Smooth muscle cell of the brain vasculature (primary cell): ENCODE measurements at regions not wholly inside any gene's neighbourhood (a gene's known extent, or its start where the extent isn't known, plus 50 kb on each side); places are given as distances from the start of the nearest gene placed in this dataset.

ENCODE experiments used
- DNase-seq: peaks from one replicate; pipeline ENCODE4 v3.0.0-alpha.2; 2012; ENCODE audit warnings: low read depth, low spot score

GRCh38 chr20:57920971-57921370 is 211.2 kb upstream of the PMEPA1 start:
- DNase-seq, result no peak

GRCh38 chr20:57919049-57919448 is 209.2 kb upstream of the PMEPA1 start:
- DNase-seq, result no peak

- DNase-seq, result no peak
Measured at GRCh38 chr20:57918551-57918950, 208.7 kb upstream of the PMEPA1 start.

GRCh38 chr20:57914205-57914604 is 204.4 kb upstream of the PMEPA1 start:
- no peak for DNase-seq

GRCh38 chr20:57913156-57913930 is 203.5 kb upstream of the PMEPA1 start:
- DNase-seq, result no peak

GRCh38 chr20:57912227-57912582 is 202.4 kb upstream of the PMEPA1 start:
- no peak for DNase-seq

GRCh38 chr20:57911512-57912226 is 201.9 kb upstream of the PMEPA1 start:
- no peak for DNase-seq

- DNase-seq, result no peak
Measured at GRCh38 chr20:57910716-57911115, 200.9 kb upstream of the PMEPA1 start.

- no peak for DNase-seq
Measured at GRCh38 chr20:57909763-57910331, 200.0 kb upstream of the PMEPA1 start.

GRCh38 chr20:57908704-57909630 is 199.2 kb upstream of the PMEPA1 start:
- DNase-seq, result no peak

- DNase-seq, result no peak
Measured at GRCh38 chr20:57908226-57908625, 198.4 kb upstream of the PMEPA1 start.

GRCh38 chr20:57907131-57908000 is 197.6 kb upstream of the PMEPA1 start:
- DNase-seq, result no peak

- no peak for DNase-seq
Measured at GRCh38 chr20:57905448-57905847, 195.6 kb upstream of the PMEPA1 start.

GRCh38 chr20:57904314-57905105 is 194.7 kb upstream of the PMEPA1 start:
- no peak for DNase-seq

- no peak for DNase-seq
Measured at GRCh38 chr20:57902473-57902872, 192.7 kb upstream of the PMEPA1 start.

- DNase-seq, result no peak
Measured at GRCh38 chr20:57901526-57901925, 191.7 kb upstream of the PMEPA1 start.

GRCh38 chr20:57900226-57900905 is 190.6 kb upstream of the PMEPA1 start:
- DNase-seq, result no peak

GRCh38 chr20:57899554-57899953 is 189.7 kb upstream of the PMEPA1 start:
- no peak for DNase-seq

- DNase-seq, result no peak
Measured at GRCh38 chr20:57898332-57898731, 188.5 kb upstream of the PMEPA1 start.
